ENCODE measurements at regions not wholly inside any gene's neighbourhood (a gene's known extent, or its start where the extent isn't known, plus 50 kb on each side); places are given as distances from the start of the nearest gene placed in this dataset.

- H3K4me2 ChIP-seq (ENCODE audit: insufficient read depth in 1 of 2, low read depth in 2 of 2, low read length in 2 of 2) = no peak overlapping the region
- CTCF ChIA-PET (ENCODE audit: partially characterized antibody) = no interaction called here
Measured at GRCh38 chr20:60400567-60400966, 442.3 kb downstream of the CDH26 start.

More at GRCh38 chr20:60400567-60400966, 442.3 kb downstream of the CDH26 start:
- WGBS, 2 experiments (ENCODE audit: extremely low coverage in 1 of 2, insufficient coverage in 1 of 2, insufficient read length in 1 of 2, insufficient replicate concordance in 2 of 2, low coverage in 1 of 2, low lambda C conversion rate in 2 of 2, missing lambda C conversion rate in 1 of 2) = 86% methylated on average over 1 of the region's 1 CpG; no CpG with 5 or more reads in 1 of the 2 experiments
- no peak overlapping the region for H4K91ac ChIP-seq (replicated peaks; ENCODE audit: insufficient read length, low read length)
- H3K4me3 ChIP-seq (ENCODE audit: extremely low read depth in 1 of 4, insufficient read depth in 2 of 4, low read depth in 3 of 4, low read length in 4 of 4) = no peak overlapping the region
- no peak overlapping the region for H3K18ac ChIP-seq (ENCODE audit: extremely low read depth, low read length)
- H4K5ac ChIP-seq (ENCODE audit: insufficient read length, low read depth, low read length) = no peak overlapping the region
- POLR2A ChIA-PET (ENCODE audit: partially characterized antibody) = no interaction called here
- H3K27me3 ChIP-seq (replicated peaks in 1 of 4; ENCODE audit: control insufficient read depth in 3 of 4, extremely low read depth in 1 of 4, insufficient read depth in 3 of 4, low read length in 3 of 4) = no peaks in the 10 kb centered on the region; a peak in 1 of 7 replicates
- H2AK5ac ChIP-seq (ENCODE audit: low read depth, low read length) = no peak overlapping the region
- peaks cover 6 to 8% of the 10 kb centered on the region in 2 experiments; a peak in 2 of 4 replicates for H3K9me3 ChIP-seq (ENCODE audit: insufficient read depth in 2 of 2, low read depth in 1 of 2, low read length in 1 of 2)
- FAIRE-seq = no peak
- no peaks in the 10 kb centered on the region for H3K4me1 ChIP-seq (replicated peaks in 1 of 4; ENCODE audit: control insufficient read depth in 3 of 4, insufficient read depth in 4 of 4, low read length in 3 of 4)
- H3K23ac ChIP-seq (ENCODE audit: insufficient read length) = no peak overlapping the region
- H3K79me1 ChIP-seq (ENCODE audit: low read depth, low read length) = no peaks in the 10 kb centered on the region
- H2BK120ac ChIP-seq (replicated peaks; ENCODE audit: low read depth, low read length) = no peak overlapping the region
- no peak overlapping the region for H3K56ac ChIP-seq (replicated peaks; ENCODE audit: insufficient read length, low read depth, low read length)
- H2BK12ac ChIP-seq (ENCODE audit: low read depth, low read length) = no peak overlapping the region
- H3K79me2 ChIP-seq (ENCODE audit: control insufficient read depth in 1 of 2, insufficient read depth in 2 of 2, low read length in 2 of 2) = no peaks in the 10 kb centered on the region
- H3K4ac ChIP-seq (replicated peaks; ENCODE audit: insufficient read length, low read depth, low read length) = no peak overlapping the region
- H3K36me3 ChIP-seq (ENCODE audit: control insufficient read depth in 2 of 4, insufficient read depth in 4 of 4, low read length in 3 of 4) = no peaks in the 10 kb centered on the region
- H4K8ac ChIP-seq (ENCODE audit: extremely low read depth, insufficient read depth, low read length) = no peak overlapping the region
- H2BK15ac ChIP-seq (ENCODE audit: low read length) = no peak overlapping the region
- H2AFZ ChIP-seq (ENCODE audit: low read length) = no peak overlapping the region
- H2BK20ac ChIP-seq (ENCODE audit: low read length) = no peak overlapping the region
- H3K9ac ChIP-seq (replicated peaks in 1 of 4; ENCODE audit: extremely low read depth in 1 of 4, low read depth in 3 of 4, low read length in 3 of 4) = no peak overlapping the region
- DNase-seq (ENCODE audit: low read depth in 1 of 2, low spot score in 2 of 2) = no peak
- H4K20me1 ChIP-seq (replicated peaks in 1 of 2; ENCODE audit: control insufficient read depth in 1 of 2, insufficient read depth in 2 of 2, low read length in 2 of 2) = no peaks in the 10 kb centered on the region
- no peak overlapping the region for H3K27ac ChIP-seq (ENCODE audit: low read depth, low read length)
- no peaks in the 10 kb centered on the region; the same call in 1 of the 2 replicates for H3K23me2 ChIP-seq (ENCODE audit: low read depth, low read length)
- TF ChIP-seq MAFK (IDR thresholded peaks at IDR 0.05; ENCODE audit: low read depth, low read length) (peak; percentile 73; the same call in 1 of the 2 replicates), POLR2AphosphoS5 (IDR thresholded peaks at IDR 0.05; ENCODE audit: low read depth, low read length) (no peak)
- no peak overlapping the region for H2BK5ac ChIP-seq (ENCODE audit: low read depth, low read length)
- H3K14ac ChIP-seq (ENCODE audit: insufficient read length) = no peak overlapping the region

All from H1 (cell line).